ENCODE measurements at regions not wholly inside any gene's neighbourhood (a gene's known extent, or its start where the extent isn't known, plus 50 kb on each side); places are given as distances from the start of the nearest gene placed in this dataset.
"Not testable (repeated sequence)": the region's sequence is repeated elsewhere in the genome, so short reads cannot be mapped to it uniquely, and the experiment has no call there.

DNA sequence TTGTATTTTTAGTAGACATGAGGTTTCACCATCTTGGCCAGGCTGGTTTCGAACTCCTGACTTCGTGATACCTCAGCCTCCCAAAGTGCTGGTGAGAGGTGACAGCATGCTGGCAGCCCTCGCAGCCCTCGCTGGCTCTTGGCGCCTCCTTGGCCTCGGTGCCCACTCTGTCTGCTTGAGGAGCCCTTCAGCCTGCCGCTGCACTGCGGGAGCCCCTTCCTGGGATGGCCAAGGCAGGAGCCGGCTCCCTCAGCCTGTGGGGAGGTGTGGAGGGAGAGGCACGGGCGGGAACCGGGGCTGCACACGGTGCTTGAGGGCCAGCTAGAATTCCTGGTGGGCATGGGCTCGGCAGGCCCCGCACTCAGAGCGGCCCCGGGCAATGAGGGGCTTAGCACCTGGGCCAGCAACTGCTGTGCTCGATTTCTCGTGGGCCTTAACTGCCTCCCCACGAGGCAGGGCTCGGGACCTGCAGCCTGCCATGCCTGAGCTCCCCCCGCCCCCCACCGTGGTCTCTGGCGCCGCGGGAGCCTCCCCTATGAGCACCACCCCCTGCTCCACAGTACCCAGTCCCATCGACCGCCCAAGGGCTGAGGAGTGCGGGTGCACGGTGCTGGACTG is 96.5 kb upstream of the RHOBTB1 start:
- DNase-seq, result no peak

DNA sequence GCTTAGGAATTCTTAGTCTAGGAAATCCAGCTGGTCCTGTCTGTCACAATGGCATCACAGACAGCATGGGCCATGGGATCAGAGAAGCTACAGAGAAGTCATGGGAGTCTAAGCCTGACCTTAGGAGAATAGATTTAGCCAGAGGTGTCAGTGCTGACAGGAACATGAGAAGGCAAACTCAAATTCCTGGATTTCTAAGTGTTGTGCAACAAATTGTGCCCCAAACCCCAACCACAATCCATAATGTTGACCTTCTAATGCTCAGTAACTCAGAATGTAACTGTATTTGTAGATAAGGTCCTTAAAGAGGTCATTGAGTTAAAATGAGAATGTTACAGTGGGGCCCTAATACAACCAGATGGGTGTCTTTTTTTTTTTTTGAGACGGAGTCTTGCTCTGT is 95.9 kb upstream of the RHOBTB1 start:
- DNase-seq, result no peak

DNA sequence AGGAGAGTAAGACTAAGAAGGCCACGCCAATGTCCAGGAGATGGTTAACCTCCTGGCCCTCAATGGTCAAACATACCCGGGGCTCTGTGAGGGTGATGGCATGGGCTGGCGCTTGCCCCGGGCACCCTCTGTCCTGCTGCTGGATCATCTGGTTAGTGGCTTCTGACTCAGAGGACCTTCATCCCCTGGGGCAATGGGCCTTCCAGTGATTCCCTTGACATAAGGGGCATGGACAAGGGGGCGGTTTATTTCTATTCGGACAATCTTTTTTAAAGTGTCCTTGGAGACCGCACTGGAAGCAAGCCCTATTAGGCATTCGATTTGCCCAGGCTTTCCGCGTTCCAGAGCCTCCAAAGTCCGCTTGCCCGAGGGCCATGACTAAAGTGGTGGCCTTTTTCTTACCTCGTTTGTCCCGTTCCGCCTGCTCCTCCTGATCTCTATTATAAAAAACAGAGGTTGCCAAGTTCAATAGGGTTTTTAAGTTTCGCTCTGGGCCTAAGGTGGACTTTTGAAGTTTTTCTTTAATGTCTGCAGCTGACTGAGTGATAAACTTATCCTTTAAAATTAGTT is 93.4 kb upstream of the RHOBTB1 start:
- not testable (repeated sequence) for DNase-seq

GRCh38 chr10:61036148-61036547 is 92.2 kb upstream of the RHOBTB1 start:
- not testable (repeated sequence) for DNase-seq

DNA sequence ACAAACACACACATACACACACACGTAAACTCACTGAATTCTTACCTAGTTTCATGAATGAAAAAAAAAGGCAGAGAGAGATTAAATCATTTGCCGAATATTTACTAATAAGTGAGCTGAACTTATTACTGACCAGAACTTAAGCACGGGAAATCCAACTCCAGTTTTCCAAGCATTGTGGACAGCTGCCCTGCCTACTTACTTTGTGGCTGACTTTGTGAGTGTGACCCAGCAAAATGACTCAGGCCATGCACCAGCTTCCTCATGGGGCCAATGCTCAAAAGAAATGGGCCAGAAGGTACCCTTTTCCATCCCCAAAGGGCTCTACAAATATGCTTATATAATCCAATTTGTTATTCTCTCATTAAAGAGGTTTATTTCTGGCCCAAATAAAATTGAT is 87.4 kb upstream of the RHOBTB1 start:
- no peak for DNase-seq

DNA sequence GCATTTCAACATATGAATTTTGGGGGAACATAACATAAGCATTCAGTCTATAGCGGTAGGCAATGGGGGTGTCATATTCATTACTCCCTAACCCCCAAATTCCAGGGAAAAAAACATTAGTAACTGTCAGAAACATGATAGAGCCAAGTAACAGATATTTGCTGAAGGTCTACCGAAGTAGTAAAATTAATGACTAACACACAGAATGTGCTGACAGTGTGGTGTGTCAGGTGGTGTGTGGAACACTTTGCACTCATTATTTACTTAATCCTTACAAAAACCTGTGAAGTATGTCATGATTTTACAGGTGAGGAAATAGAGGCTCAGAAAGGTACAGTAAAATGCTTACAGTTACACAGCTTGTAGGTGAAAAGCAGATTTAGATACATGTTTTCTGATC is 85.4 kb upstream of the RHOBTB1 start:
- DNase-seq, result no peak

DNA sequence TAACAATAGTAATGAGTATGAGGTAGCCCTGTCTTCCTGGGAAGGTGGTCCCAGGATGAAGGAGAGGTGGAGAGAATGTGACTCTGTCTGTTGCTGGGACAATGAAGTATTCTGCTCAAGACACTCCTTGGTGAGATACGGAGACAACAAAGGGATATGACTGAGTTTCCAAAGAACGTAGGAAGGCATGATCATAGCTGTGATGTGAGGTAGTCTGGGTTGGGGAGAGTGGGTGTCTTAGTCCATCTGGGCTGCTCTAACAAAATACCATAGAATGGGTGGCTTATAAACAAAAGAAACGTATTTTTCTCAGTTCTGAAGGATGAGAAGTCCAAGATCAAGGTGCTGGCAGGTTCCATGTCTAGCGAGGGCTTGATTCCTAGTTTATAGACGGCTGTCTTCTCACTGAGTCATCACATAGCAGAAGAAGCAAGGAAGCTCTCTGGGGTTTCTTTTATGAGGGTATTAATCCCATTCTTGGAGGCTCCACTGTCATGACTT is 84.9 kb upstream of the RHOBTB1 start:
- no peak for DNase-seq

- DNase-seq, result no peak
Measured at GRCh38 chr10:61024856-61025201, 80.8 kb upstream of the RHOBTB1 start.

DNA sequence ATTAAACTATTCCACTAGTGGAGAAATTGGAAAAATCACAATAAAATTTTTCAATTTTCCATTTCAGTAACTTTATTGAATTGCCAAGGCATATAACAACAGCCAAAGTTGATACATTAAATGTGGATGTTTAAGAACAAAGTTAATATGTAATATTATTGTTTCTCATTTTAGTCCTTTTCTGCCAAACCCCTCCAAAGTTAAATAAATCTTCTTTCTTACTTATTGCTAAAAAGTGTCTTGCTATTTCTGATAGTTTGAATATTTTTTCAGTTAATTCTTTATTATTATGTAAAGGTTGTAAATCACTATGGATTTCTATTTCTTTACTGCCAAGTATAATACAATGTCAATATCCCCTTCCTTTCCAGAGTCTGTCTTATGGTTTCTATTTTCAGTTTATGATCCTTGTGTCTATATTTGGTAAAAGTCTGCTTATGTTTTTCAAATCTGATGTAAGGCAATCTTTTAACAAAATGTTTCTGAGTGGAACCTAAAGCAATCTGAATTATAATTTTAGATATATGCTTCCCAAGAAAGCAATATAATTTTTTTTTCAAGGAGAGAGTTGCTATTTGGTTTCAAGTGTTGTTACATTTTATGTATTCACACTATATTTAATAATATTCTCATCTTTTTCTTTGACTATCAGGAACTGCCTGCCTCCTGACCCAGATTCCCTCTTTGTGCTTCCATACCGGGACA is 80.3 kb upstream of the RHOBTB1 start:
- DNase-seq, result no peak

GRCh38 chr10:61023053-61023452 is 79.1 kb upstream of the RHOBTB1 start:
- DNase-seq, result no peak

DNA sequence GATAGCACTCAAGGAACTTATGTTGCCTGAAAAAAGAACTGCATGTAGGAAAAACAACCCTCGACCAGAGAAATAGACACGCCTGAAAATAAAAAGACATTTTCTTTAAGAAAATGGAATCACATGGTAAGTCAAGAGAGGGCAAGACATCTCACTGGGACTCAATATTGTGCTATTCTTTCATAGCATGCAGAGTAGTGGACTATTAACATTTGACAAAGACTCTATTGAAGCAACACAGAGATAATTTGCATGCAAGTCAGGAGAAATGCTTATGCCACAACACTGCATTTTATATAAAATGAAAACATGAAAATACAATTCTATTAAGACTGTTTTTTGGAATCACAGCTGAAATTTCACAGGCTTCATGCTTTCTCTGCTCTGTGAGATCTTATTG is 77.9 kb upstream of the RHOBTB1 start:
- DNase-seq, result no peak

DNA sequence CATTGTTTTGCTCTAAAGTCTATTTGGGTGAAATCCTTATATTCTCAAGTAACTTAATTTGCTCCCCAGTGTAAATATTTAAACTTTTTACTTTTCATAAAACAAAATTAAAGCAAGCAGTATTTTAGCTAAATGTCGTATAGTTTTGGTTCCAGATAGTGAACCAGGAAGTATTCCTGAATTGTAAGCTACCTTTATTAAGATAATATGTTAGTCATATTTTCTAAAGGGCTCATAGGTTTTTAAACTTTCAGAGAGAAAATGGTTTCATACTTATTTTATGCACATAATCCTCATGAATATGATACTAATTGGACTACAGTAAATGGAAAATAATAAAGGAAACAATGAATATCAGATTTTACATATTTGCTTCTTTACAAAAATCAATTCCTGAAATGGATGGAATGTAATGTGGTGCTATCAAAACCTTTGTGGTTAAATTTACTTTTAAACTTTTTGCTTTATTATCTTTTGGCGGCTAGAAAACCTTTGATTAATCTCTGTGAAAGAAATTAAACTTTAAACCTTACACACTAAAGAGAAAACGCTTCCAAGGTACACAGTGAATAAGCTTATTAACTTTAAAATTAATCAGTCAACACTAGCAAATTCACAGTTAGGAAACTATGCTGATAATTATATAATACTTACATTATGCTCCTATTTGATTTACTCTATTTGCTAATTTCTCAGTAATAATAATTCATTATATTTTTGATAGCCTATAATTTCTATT is 76.6 kb upstream of the RHOBTB1 start:
- no peak for DNase-seq

- no peak for DNase-seq
Measured at GRCh38 chr10:61018146-61018545, 74.2 kb upstream of the RHOBTB1 start.

DNA sequence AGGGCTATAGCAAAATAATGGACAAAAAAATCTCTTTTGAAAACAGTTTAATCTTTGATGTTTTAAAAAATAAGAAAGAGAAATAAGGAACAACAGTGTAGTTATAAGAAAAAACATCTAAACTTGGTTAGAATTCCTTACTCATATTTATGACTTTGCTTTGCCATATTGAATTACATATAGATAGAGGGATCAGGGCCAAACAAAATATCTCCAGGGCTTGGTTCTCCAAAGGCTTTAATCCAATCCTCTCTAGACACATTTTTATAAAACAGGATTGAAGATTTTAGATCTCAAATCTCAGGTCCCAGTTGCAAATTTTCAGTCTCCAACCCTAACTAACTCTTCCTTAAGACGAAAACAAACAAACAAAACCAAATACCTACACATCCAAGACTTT is 72.6 kb upstream of the RHOBTB1 start:
- no peak for DNase-seq

DNA sequence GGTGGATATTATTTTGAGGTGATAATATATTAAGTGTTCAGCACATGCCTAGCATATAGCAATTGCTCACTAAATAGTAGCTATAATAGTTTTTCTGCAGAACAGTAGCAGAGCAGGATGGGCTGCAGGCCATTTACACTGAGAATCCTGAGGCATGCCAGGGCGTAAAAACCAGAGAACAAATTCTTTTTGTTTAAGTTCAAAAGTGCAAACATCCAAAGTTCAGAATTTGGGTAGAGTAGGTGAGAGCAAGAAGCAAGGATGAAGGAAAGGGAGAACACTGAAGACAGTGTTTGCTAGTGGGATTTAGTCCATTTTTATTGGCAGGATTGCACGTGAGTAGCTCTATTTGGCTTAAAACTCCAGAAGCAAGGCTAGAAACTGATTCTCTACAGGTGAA is 72.0 kb upstream of the RHOBTB1 start:
- no peak for DNase-seq

DNA sequence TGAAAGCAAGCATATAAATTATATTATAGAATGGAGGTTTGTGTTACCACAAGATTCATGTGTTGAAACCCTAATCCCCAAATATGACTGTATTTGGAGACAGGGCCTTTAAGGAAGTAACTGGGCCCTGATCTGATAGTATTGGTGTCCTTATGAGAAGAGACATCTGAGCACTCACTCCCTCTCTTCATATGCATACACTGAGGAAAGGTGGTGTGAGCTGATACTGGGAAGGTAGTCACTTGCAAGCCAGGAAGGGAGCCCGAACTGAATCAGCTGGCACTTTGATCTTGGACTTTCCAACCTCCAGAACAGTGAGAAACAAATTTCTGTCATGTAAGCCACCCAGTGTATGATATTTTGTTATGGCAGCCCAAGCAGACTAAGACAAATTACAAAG is 66.9 kb upstream of the RHOBTB1 start:
- no peak for DNase-seq

- not testable (repeated sequence) for DNase-seq
Measured at GRCh38 chr10:61003069-61003468, 59.1 kb upstream of the RHOBTB1 start.

GRCh38 chr10:61001731-61002122 is 57.7 kb upstream of the RHOBTB1 start:
- no peak for DNase-seq

- DNase-seq, result peak; percentile 26
Measured at GRCh38 chr10:61000769-61001730, 57.1 kb upstream of the RHOBTB1 start.

- no peak for DNase-seq
Measured at GRCh38 chr10:60998932-60999331, 54.9 kb upstream of the RHOBTB1 start.

GRCh38 chr10:60994128-60994527 is 50.1 kb upstream of the RHOBTB1 start:
- no peak for DNase-seq
